GM10266 (cell line): ENCODE measurements at regions not wholly inside any gene's neighbourhood (a gene's known extent, or its start where the extent isn't known, plus 50 kb on each side); places are given as distances from the start of the nearest gene placed in this dataset.

Source experiments
- DNase-seq: peaks from one replicate; pipeline ENCODE4 v3.0.0; 2012; ENCODE audit errors: extremely low spot score
- TF ChIP-seq, protein P1 (sequence below): IDR thresholded peaks from 2 replicates; pipeline ENCODE4 v1.5.1; 2012; ENCODE audit warnings: mild to moderate bottlenecking, low read depth; ENCODE audit not compliant: control insufficient read depth, insufficient read depth; ENCODE audit errors: missing control alignments

DNA sequence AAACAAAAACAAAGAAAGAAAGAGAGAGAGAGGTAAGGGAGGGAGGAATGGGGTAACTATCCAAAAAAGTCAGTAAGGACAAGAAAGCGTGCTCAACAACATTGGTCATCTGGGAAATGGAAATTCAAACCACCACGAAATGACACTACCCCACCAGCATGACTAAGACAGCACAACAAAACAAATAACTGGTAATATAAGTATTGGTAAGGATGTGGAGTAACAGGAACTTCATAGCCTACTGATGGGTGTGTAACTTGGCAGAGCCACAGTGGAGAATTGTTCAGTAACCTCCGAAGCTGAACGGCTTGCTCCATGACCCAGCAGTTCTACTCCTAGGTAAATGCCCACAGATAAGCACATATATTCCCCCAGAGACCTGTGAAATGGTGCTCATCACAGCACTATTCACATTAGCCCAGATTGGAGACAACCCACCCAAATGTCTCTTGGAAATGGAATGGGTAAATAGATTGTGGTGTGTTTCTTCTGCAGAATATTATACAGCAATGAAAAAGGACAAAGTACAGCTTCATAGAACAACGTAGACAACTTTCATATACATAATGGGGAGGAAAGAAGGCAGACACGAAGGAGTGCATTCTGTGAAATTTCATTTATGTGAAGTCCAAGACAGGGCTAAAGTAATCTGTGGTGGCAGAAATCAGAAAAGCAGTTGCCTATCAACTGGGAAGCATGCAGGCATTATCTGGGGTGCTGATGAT, 95.5 kb upstream of the ATP6AP2 start:
- no peak for DNase-seq
- TF ChIP-seq, protein P1, sequence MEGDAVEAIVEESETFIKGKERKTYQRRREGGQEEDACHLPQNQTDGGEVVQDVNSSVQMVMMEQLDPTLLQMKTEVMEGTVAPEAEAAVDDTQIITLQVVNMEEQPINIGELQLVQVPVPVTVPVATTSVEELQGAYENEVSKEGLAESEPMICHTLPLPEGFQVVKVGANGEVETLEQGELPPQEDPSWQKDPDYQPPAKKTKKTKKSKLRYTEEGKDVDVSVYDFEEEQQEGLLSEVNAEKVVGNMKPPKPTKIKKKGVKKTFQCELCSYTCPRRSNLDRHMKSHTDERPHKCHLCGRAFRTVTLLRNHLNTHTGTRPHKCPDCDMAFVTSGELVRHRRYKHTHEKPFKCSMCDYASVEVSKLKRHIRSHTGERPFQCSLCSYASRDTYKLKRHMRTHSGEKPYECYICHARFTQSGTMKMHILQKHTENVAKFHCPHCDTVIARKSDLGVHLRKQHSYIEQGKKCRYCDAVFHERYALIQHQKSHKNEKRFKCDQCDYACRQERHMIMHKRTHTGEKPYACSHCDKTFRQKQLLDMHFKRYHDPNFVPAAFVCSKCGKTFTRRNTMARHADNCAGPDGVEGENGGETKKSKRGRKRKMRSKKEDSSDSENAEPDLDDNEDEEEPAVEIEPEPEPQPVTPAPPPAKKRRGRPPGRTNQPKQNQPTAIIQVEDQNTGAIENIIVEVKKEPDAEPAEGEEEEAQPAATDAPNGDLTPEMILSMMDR = no peak

DNA sequence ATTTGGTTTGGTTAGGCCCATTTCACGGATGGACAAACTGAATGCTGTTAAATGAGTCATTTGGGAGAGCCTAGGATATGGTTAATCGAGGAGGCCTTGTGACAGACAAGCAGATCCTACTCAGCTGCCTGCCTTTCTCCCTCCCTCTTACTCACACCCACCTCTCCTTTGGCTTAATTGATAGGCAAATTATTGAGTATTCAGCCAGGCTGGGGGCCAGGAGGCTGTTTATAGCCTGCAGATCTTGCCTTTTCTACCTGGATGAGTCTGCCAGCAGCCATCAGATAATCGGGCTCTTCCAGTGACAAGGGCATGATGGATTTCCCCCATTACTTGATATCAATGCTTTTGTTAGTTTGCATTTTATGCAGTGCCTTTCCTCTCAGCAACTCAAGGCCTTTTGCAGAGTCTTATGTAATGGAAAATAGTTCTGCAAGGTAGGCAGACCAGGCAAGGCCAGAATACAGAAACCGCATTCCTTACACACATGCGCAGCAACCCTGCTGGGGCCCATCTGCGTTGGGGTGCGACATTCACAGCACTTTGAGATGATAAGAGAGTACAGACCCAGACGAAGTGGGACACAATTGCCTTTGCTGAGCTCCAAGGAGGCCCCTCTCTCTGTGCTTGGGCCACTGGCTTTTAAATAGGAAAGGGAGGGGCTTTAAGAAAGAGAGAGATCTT, 96.2 kb upstream of the ATP6AP2 start:
- TF ChIP-seq, protein P1 = no peak
- DNase-seq = no peak

DNA sequence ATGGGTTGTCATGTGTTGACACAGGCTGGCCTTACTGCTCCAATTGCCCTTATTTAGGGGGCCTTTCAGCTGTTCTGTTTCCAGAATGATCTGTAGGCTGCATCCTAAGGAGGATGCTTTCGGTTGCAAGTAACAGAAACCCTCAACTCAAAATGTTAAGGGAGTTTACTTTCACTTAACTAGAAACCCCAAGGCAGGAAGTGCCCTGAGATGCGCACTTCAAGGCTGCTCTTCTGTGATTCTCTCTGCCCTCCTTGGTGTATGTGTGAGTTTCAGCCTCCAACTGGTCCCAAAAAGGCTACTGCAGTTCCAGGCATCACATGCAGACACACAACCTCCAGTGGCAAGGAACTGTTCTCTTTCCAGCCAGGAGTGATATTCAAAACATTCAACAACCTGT, 97.3 kb upstream of the ATP6AP2 start:
- TF ChIP-seq, protein P1 = no peak
- DNase-seq = no peak

DNA sequence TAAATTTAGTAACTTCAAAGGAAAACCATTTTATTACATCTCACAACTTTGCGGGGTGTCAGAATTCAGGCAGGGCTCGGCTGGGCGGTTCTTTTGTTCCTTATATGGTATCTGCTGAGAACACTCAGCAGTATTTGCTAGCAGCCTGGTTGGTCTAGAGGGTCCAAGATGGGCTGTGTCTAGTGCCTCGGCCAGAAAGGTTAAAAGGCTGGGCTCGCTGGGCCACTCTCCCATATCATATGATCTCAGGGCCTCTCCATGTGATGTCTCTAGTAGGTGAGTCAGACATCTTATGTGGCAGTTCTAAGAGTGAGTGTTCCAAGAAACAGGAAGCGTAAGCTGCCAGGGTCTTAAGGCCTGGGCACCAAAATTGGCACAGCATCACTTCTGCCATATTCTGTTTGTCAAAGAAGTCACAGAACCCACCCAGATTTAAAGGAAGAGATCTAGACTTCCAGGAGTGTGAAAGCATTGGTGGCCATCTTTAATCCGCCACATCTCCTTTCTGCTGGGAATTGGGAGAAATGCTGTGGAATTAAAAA, 100.9 kb upstream of the ATP6AP2 start:
- no peak for DNase-seq
- TF ChIP-seq, protein P1 = no peak

DNA sequence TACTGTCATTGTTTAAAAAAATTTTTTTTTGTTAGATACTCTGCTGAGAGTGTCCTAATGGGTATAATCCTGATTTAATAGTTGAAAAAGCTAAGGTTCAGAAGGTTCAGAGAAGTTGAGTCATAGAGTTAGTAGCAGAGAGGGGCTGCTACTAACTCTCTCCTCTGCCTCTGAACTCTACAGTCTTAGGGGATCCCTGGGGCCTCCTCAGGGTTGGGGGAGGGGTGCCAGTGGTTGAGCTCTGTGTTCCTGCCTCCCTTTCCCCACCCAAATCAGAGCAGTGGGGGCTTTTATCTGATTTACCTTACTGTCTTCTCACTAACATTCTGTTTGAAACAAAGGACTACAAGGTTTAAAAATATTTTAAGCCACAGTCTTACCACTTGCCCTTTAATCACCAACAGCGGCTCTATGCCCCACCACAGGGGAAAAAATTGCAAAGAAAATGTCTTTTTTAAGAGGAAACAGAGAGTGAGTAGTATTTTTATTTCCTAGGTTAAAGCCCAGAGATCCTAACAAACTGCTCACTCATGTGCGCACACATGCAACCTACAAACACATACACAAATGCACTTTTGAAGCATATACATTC, 102.2 kb upstream of the ATP6AP2 start:
- DNase-seq = no peak
- TF ChIP-seq, protein P1 = no peak

DNA sequence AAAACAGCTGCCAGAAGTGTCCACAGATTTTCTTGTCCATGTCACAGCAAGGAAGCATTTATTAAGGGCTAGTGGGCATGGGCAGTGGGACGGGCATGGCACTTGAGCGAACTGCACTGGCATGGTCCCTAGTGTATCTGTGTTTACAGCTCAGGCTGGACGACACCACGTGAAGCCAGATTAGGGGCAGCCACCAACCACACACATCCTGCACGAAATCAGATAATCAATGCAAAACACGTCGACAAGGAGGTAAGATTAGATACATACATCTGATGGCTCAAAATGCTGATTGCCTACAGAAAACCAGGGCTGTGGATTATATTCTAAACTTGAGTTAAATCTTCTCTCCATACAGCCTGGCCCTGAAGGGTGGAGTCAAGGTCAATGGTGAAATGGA, 103.8 kb upstream of the ATP6AP2 start:
- TF ChIP-seq, protein P1 = no peak
- no peak for DNase-seq
